ENCODE measurements at regions not wholly inside any gene's neighbourhood (a gene's known extent, or its start where the extent isn't known, plus 50 kb on each side); places are given as distances from the start of the nearest gene placed in this dataset.
A peak's percentile ranks its signal among the peaks of the same experiment; 100 is the strongest.

DNA sequence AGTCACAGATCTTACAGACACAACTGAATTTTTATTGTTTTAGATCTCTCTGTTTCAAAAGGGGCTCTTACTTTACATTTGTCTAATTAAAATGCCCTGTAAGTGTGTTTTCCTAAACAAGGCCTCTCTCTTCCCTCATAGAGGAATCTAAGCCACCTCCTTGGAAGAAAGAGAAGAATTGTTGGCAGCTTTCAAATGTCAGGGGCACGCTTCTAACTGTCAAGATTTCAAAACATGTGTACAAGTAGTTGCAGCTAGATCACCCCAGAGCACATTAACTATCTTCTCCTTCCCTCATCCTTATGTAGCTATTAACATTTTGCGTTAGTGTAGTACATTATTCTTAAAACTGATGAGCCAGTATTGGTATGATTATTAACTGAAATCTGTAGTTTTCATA is 266.5 kb upstream of the BOD1L1 start:
- Mint-ChIP-seq H3K4me1 (peaks cover 10% of the 10 kb centered on the region), H3K27me3 (ENCODE audit: low read depth) (no peaks in the 10 kb centered on the region), H3K4me3 (no peak overlapping the region), H3K36me3 (ENCODE audit: low read depth) (no peaks in the 10 kb centered on the region), H3K27ac (ENCODE audit: unreplicated experiment) (no peak overlapping the region), H3K9me3 (peaks cover 5% of the 10 kb centered on the region)
- no peak for DNase-seq (ENCODE audit: low read depth, low spot score)
- TF ChIP-seq, protein P1, sequence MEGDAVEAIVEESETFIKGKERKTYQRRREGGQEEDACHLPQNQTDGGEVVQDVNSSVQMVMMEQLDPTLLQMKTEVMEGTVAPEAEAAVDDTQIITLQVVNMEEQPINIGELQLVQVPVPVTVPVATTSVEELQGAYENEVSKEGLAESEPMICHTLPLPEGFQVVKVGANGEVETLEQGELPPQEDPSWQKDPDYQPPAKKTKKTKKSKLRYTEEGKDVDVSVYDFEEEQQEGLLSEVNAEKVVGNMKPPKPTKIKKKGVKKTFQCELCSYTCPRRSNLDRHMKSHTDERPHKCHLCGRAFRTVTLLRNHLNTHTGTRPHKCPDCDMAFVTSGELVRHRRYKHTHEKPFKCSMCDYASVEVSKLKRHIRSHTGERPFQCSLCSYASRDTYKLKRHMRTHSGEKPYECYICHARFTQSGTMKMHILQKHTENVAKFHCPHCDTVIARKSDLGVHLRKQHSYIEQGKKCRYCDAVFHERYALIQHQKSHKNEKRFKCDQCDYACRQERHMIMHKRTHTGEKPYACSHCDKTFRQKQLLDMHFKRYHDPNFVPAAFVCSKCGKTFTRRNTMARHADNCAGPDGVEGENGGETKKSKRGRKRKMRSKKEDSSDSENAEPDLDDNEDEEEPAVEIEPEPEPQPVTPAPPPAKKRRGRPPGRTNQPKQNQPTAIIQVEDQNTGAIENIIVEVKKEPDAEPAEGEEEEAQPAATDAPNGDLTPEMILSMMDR (conservative IDR thresholded peaks at IDR 0.05), result no peak

DNA sequence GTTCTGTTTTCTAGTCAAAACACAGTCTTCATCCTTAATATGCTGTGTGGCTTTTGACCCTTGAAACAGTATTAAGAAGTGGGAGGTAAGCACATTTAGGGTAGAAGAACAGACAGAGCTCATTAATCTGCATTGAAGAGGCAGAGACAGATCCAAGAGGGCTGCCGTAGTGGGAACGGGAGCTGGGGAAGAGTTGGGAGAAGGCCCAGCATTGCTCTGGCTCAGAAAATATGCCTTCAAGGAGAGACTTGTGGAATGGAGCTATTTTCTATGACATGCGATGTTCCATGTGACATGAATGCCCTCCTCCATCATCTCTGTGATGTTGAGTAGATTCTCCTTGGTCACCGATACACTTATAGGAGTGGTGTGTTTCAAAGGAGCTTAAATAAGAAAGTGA is 273.3 kb upstream of the BOD1L1 start:
- Mint-ChIP-seq H3K36me3 (ENCODE audit: low read depth) (no peaks in the 10 kb centered on the region), H3K27ac (ENCODE audit: unreplicated experiment) (no peak overlapping the region), H3K4me3 (no peak overlapping the region), H3K4me1 (peaks cover 33% of the 10 kb centered on the region), H3K27me3 (ENCODE audit: low read depth) (no peaks in the 10 kb centered on the region), H3K9me3 (no peaks in the 10 kb centered on the region)
- no peak for DNase-seq (ENCODE audit: low read depth, low spot score)
- TF ChIP-seq, protein P1 (conservative IDR thresholded peaks at IDR 0.05), result no peak

DNA sequence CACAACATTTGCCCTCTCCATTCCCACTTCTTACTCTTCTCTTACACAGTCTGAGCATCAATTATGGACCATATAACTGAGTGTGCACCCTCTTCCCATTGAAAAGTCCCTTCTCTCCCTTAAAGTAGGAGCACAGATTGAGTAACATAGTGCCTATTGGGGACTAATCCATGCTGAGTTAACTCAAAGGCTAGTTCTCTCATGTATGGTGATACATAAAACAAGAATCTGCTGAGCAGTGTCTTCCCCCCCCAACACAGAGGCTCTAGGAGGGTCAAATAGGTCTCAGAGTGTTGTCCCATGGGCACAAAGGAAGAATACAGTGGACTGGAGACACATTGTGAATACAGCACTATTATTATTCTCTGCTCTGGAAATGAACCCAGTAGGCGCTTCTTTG is 274.6 kb upstream of the BOD1L1 start:
- Mint-ChIP-seq H3K27me3 (ENCODE audit: low read depth) (no peaks in the 10 kb centered on the region), H3K27ac (ENCODE audit: unreplicated experiment) (no peak overlapping the region), H3K9me3 (no peaks in the 10 kb centered on the region), H3K4me1 (peaks cover 33% of the 10 kb centered on the region), H3K36me3 (ENCODE audit: low read depth) (no peaks in the 10 kb centered on the region), H3K4me3 (no peak overlapping the region)
- TF ChIP-seq, protein P1 (conservative IDR thresholded peaks at IDR 0.05), result no peak
- DNase-seq (ENCODE audit: low read depth, low spot score), result no peak

DNA sequence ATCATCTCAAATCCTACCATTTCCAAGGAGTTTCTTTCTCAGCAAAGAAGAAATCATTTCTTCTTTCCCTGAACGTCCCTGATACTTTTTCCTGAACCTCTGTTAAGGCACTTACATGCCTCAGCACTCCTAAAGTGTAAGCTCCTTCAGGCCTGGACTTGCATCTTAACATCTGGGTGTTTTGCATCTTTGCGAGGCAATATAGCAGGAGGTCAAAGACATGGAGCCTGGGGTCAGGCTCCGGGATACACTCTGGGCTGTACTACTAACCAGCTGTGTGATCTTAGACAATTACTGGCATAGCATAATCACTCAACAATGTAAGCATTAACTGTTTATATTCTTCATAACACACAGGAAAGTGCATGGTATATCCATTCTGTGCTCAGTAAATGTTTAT is 275.5 kb upstream of the BOD1L1 start:
- Mint-ChIP-seq H3K27me3 (ENCODE audit: low read depth) (no peaks in the 10 kb centered on the region), H3K36me3 (ENCODE audit: low read depth) (no peaks in the 10 kb centered on the region)
- TF ChIP-seq, protein P1 (conservative IDR thresholded peaks at IDR 0.05), result no peak

DNA sequence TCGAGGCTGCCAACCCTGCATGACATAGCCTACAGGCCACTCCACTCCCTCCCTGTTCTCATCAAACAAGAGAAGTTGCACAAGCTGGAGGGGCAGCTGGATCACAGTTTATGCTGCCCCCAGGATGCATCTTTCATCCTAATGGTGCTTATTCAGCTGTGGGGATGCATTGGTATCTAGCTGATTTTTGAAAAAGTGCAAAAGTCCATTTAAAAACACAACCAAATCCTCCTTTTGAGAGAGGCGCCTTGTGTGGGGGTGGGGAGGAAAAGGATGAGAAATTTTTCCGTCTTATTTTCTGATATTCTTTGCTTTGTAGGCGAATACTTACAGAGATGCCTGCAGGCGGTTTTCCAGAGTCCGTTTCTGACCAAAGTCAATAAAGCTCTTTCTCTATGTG is 276.4 kb upstream of the BOD1L1 start:
- H3K27ac Mint-ChIP-seq (ENCODE audit: unreplicated experiment), result peak overlapping the region; percentile 64
- no peaks in the 10 kb centered on the region for H3K9me3 Mint-ChIP-seq
- DNase-seq (ENCODE audit: low read depth, low spot score), result no peak
- no peaks in the 10 kb centered on the region for H3K36me3 Mint-ChIP-seq (ENCODE audit: low read depth)
- H3K4me3 Mint-ChIP-seq, result peak overlapping the region; percentile 7
- TF ChIP-seq, protein P1 (conservative IDR thresholded peaks at IDR 0.05), result no peak
- H3K4me1 Mint-ChIP-seq, result peaks cover 33% of the 10 kb centered on the region
- no peaks in the 10 kb centered on the region for H3K27me3 Mint-ChIP-seq (ENCODE audit: low read depth)

More for the DNA sequence above, 275.5 kb upstream of the BOD1L1 start:
- H3K4me1 Mint-ChIP-seq, result peaks cover 33% of the 10 kb centered on the region
- H3K27ac Mint-ChIP-seq (ENCODE audit: unreplicated experiment), result no peak overlapping the region
- no peaks in the 10 kb centered on the region for H3K9me3 Mint-ChIP-seq
- DNase-seq (ENCODE audit: low read depth, low spot score), result no peak
- H3K4me3 Mint-ChIP-seq, result no peak overlapping the region

DNA sequence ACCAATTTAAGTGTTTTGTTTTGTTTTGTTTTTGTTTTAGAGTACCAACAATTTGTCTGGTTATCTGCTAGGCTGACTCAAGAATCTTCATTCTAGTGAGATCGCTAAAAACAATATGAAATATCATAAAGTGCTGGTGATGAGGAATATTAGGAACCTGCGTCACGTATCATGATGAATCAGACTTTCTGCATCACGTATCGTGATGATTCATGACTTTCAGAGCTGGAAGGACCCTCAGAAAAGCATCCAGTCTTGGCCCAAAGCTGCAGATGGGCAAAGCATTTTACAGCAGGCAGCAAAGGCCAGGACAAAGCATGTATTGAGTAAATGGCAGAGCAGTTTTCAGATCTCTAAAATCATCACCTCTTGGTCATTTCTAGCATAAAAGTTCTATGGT is 278.0 kb upstream of the BOD1L1 start:
- Mint-ChIP-seq H3K27me3 (ENCODE audit: low read depth) (no peaks in the 10 kb centered on the region), H3K36me3 (ENCODE audit: low read depth) (no peaks in the 10 kb centered on the region), H3K9me3 (no peaks in the 10 kb centered on the region), H3K27ac (ENCODE audit: unreplicated experiment) (no peak overlapping the region), H3K4me3 (no peak overlapping the region), H3K4me1 (peaks cover 28% of the 10 kb centered on the region)
- TF ChIP-seq, protein P1 (conservative IDR thresholded peaks at IDR 0.05), result no peak
- no peak for DNase-seq (ENCODE audit: low read depth, low spot score)
